ENCODE measurements at regions not wholly inside any gene's neighbourhood (a gene's known extent, or its start where the extent isn't known, plus 50 kb on each side); places are given as distances from the start of the nearest gene placed in this dataset.
"Not testable (repeated sequence)": the region's sequence is repeated elsewhere in the genome, so short reads cannot be mapped to it uniquely, and the experiment has no call there.

DNA sequence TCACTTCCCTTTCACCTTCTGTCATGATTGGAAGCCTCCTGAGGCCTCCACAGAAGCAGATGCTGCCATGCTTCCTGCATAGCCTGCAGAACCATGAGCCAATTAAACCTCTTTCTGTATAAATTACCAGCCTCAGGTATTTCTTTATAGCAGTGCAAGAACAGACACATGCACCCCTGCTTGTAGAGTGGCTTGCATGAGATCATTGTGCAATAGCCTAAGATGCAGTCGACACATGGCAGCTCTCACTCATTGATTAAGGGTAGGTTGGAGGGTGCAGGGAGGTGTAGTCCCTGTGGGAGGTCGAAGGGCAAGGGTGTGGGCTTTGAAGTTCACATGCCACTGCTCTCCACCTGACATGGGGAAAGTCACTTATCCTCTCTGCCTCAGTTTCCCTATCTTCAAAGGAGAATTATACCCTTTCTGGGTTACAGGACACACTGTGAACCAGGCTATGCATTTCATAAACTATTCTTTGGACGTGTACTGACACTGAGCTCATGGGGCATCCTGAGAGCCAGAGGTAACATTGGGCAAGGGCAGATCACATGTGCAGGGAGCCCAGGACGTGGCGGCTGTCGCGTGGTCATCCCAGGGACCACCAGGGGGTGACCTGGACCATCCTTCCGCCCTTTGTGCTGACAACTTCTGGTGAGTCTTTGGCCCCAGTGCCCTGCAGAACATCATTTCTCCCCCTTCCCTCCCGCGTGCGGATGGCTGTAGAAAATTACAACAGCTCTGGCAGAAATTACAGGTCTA lies 69.2 kb upstream of the SHANK2 start:
- no peak overlapping the region for H3K4me3 ChIP-seq (ENCODE audit: low read depth, low read length)
- H3K27ac ChIP-seq (ENCODE audit: extremely low read depth, low read depth, low read length) = no peak overlapping the region
- no peaks in the 10 kb centered on the region for H3K4me1 ChIP-seq (ENCODE audit: control insufficient read depth, insufficient read depth, low read length)
- TF ChIP-seq ZNF776 (tag by site-specific recombination; IDR thresholded peaks at IDR 0.05; ENCODE audit: borderline replicate concordance) (no peak), ZNF394 (tag by site-specific recombination; IDR thresholded peaks at IDR 0.05; ENCODE audit: borderline replicate concordance) (no peak), MYNN (tag by site-specific recombination; IDR thresholded peaks at IDR 0.05; ENCODE audit: borderline replicate concordance) (no peak), ZNF777 (tag by site-specific recombination; IDR thresholded peaks at IDR 0.05; ENCODE audit: borderline replicate concordance) (no peak), ZFP37 (tag by site-specific recombination; IDR thresholded peaks at IDR 0.05) (no peak), ZNF548 (tag by site-specific recombination; IDR thresholded peaks at IDR 0.05) (no peak), ZBTB21 (tag by site-specific recombination; IDR thresholded peaks at IDR 0.05) (no peak), ZNF37A (tag by site-specific recombination; IDR thresholded peaks at IDR 0.05) (no peak), SP2 (tag by site-specific recombination; IDR thresholded peaks at IDR 0.05) (no peak), ZNF514 (tag by site-specific recombination; IDR thresholded peaks at IDR 0.05) (no peak), FEZF1 (tag by site-specific recombination; IDR thresholded peaks at IDR 0.05) (no peak), ZNF302 (tag by site-specific recombination; IDR thresholded peaks at IDR 0.05; ENCODE audit: low read depth) (no peak), ZNF626 (tag by site-specific recombination; IDR thresholded peaks at IDR 0.05) (no peak)
- TF ChIP-seq, protein P1, sequence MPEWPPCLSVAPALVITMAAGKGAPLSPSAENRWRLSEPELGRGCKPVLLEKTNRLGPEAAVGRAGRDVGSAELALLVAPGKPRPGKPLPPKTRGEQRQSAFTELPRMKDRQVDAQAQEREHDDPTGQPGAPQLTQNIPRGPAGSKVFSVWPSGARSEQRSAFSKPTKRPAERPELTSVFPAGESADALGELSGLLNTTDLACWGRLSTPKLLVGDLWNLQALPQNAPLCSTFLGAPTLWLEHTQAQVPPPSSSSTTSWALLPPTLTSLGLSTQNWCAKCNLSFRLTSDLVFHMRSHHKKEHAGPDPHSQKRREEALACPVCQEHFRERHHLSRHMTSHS (tag by site-specific recombination; IDR thresholded peaks at IDR 0.05) = no peak
- TF ChIP-seq, protein P2, sequence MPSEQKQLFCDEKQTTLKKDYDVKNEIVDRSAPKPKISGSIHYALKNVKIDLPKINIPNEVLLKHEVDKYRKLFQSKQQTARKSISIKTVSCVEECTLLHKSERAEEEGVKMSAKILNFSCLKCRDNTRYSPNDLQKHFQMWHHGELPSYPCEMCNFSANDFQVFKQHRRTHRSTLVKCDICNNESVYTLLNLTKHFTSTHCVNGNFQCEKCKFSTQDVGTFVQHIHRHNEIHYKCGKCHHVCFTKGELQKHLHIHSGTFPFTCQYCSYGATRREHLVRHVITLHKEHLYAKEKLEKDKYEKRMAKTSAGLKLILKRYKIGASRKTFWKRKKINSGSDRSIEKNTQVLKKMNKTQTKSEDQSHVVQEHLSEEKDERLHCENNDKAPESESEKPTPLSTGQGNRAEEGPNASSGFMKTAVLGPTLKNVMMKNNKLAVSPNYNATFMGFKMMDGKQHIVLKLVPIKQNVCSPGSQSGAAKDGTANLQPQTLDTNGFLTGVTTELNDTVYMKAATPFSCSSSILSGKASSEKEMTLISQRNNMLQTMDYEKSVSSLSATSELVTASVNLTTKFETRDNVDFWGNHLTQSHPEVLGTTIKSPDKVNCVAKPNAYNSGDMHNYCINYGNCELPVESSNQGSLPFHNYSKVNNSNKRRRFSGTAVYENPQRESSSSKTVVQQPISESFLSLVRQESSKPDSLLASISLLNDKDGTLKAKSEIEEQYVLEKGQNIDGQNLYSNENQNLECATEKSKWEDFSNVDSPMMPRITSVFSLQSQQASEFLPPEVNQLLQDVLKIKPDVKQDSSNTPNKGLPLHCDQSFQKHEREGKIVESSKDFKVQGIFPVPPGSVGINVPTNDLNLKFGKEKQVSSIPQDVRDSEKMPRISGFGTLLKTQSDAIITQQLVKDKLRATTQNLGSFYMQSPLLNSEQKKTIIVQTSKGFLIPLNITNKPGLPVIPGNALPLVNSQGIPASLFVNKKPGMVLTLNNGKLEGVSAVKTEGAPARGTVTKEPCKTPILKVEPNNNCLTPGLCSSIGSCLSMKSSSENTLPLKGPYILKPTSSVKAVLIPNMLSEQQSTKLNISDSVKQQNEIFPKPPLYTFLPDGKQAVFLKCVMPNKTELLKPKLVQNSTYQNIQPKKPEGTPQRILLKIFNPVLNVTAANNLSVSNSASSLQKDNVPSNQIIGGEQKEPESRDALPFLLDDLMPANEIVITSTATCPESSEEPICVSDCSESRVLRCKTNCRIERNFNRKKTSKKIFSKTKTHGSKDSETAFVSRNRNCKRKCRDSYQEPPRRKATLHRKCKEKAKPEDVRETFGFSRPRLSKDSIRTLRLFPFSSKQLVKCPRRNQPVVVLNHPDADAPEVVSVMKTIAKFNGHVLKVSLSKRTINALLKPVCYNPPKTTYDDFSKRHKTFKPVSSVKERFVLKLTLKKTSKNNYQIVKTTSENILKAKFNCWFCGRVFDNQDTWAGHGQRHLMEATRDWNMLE (tag by site-specific recombination; conservative IDR thresholded peaks at IDR 0.05; ENCODE audit: low read depth) = no peak
- H3K36me3 ChIP-seq (ENCODE audit: control insufficient read depth in 2 of 2, insufficient read depth in 1 of 2, low read length in 2 of 2) = no peaks in the 10 kb centered on the region
- POLR2A ChIA-PET = no interaction called here
- H3K9me3 ChIP-seq (ENCODE audit: control insufficient read depth, insufficient read depth, low read depth, low read length) = no peaks in the 10 kb centered on the region
- CTCF ChIA-PET = interaction anchor here (1.5 kb wide), 1 partner anchor 201 kb away, joined by 4 read pairs; no protein-coding TSS in a partner anchor

DNA sequence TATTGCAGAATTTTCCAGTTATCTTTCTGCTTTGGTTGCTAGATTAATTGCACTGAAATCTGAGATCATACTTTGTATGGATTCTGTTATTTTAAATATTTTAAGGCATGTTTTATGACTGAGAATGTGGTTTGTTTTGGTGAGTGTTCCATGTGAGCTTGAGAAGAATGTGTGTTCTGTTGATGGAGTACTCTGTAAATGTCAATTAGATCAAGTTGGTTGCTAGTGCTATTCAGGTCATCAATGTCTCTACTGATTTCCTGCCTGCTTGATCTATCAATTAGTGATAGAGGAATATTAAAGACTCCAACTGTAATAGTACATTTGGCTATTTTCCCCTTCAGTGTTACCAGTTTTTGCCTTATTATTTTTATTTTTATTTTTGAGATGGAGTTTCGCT lies 64.3 kb upstream of the SHANK2 start:
- Histone ChIP-seq H3K4me3 (ENCODE audit: low read depth, low read length) (no peak overlapping the region), H3K27ac (ENCODE audit: extremely low read depth, low read depth, low read length) (no peak overlapping the region), H3K9me3 (ENCODE audit: control insufficient read depth, insufficient read depth, low read depth, low read length) (no peaks in the 10 kb centered on the region), H3K36me3 (ENCODE audit: control insufficient read depth in 2 of 2, insufficient read depth in 1 of 2, low read length in 2 of 2) (no peaks in the 10 kb centered on the region), H3K4me1 (ENCODE audit: control insufficient read depth, insufficient read depth, low read length) (no peaks in the 10 kb centered on the region)
- ChIA-PET CTCF (interaction anchor here (1.3 kb wide), 1 partner anchor 24 kb away, joined by 3 read pairs; no protein-coding TSS in a partner anchor), POLR2A (no interaction called here)
- no peak for TF ChIP-seq ZNF548 (tag by site-specific recombination; IDR thresholded peaks at IDR 0.05)
- peak; percentile 53 for TF ChIP-seq SETDB1 (IDR thresholded peaks at IDR 0.05; ENCODE audit: insufficient read length, low read length)
- TF ChIP-seq ZNF555 (tag by site-specific recombination; conservative IDR thresholded peaks at IDR 0.05) = no peak
- no peak for TF ChIP-seq ZNF146 (tag by site-specific recombination; IDR thresholded peaks at IDR 0.05)

DNA sequence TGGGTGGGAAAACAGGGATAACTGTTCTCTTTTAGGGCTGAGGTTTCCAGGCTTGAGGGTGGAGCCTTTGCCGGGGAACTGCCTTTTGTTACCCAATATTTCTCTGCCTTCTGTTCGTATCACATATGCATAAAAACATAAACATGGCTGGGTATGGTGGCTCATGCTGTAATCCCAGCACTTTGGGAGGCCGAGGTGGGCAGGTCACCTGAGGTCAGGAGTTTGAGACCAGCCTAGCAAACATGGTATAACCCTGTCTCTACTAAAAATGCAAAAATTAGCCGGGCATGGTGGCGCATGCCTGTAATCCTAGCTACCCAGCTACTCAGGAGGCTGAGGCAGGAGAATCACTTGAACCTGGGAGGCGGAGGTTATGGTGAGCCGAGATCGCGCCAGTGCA lies 60.2 kb upstream of the SHANK2 start:
- H3K9me3 ChIP-seq (ENCODE audit: control insufficient read depth, insufficient read depth, low read depth, low read length); POLR2A ChIA-PET; H3K4me1 ChIP-seq (ENCODE audit: control insufficient read depth, insufficient read depth, low read length); H3K4me3 ChIP-seq (ENCODE audit: low read depth, low read length); CTCF ChIA-PET; H3K27ac ChIP-seq (ENCODE audit: extremely low read depth, low read depth, low read length); H3K36me3 ChIP-seq (ENCODE audit: control insufficient read depth in 2 of 2, insufficient read depth in 1 of 2, low read length in 2 of 2): not testable (repeated sequence)
